ENCODE measurements at regions not wholly inside any gene's neighbourhood (a gene's known extent, or its start where the extent isn't known, plus 50 kb on each side); places are given as distances from the start of the nearest gene placed in this dataset.
"Not testable (repeated sequence)": the region's sequence is repeated elsewhere in the genome, so short reads cannot be mapped to it uniquely, and the experiment has no call there.

GRCh38 chr3:94483403-94483802 lies 420.5 kb downstream of the NSUN3 start:
- DNase-seq (ENCODE audit: low read depth) = no peak

GRCh38 chr3:94494992-94495391 lies 432.1 kb downstream of the NSUN3 start:
- DNase-seq (ENCODE audit: low read depth) = no peak

- DNase-seq (ENCODE audit: low read depth) = no peak
These were observed 437.3 kb downstream of the NSUN3 start for GRCh38 chr3:94500146-94500545.

DNA sequence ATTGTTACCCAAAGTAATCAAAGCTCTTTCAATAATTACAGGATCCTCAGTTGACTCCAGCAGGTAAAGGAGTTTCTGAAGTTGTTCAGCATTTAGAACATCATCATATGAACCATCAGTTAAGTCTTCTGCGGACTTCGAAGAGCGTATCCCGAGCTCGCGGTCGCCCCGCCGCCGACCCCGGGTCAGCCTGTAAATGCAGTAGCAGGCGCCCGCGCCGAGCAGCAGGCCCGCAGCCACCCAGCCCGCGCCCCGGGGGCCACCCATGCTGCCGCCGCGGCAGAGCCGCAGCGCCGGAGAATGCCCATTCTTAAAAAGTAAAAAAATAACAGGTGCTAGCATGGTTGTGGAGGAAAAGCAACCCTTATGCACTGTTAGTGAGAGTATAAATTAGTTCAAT lies 444.5 kb downstream of the NSUN3 start:
- not testable (repeated sequence) for DNase-seq (ENCODE audit: low read depth)

DNA sequence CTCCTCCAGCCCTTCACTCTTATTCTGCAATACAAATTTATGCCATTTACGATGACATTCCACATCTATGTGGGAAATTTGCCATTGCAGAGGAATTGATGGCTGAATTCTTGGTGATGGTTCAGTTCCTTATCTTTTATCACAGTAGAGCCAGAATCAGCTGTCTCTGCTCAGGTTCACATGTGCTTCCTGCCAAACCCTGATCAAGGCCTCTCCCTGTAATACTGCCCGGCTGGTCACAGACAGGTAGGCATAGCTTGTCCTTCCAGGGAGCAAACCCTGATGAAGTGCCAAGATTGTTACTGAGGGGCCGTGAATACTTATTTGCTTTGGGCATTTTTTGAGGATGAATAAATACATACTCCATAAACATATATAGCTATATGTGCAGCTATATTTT lies 450.0 kb downstream of the NSUN3 start:
- DNase-seq (ENCODE audit: low read depth) = no peak

GRCh38 chr3:94513600-94513999 lies 450.7 kb downstream of the NSUN3 start:
- DNase-seq (ENCODE audit: low read depth) = no peak

- no peak for DNase-seq (ENCODE audit: low read depth)
These were observed 453.1 kb downstream of the NSUN3 start for GRCh38 chr3:94515983-94516382.

- DNase-seq (ENCODE audit: low read depth) = no peak
These were observed 457.5 kb downstream of the NSUN3 start for GRCh38 chr3:94520364-94520763.

DNA sequence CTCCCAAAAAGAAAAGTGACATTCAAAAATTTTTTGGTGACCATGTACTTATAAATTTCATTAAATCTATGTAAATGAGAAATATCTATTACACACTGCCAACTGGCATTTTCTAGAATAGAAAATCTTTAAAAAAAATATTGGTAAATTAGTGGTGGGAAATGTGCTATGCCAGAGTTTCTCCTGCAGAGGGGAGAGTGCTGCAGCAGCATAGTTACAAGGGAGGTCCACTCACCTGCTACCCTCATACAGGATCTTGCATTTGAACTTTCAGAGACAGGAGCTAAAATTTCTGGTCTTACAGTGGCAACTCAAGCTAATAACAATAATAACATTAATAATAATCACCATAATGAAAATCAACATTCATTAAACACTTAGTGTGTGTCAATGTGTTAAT lies 459.6 kb downstream of the NSUN3 start:
- no peak for DNase-seq (ENCODE audit: low read depth)

- no peak for DNase-seq (ENCODE audit: low read depth)
These were observed 461.4 kb downstream of the NSUN3 start for GRCh38 chr3:94524102-94524919.

DNA sequence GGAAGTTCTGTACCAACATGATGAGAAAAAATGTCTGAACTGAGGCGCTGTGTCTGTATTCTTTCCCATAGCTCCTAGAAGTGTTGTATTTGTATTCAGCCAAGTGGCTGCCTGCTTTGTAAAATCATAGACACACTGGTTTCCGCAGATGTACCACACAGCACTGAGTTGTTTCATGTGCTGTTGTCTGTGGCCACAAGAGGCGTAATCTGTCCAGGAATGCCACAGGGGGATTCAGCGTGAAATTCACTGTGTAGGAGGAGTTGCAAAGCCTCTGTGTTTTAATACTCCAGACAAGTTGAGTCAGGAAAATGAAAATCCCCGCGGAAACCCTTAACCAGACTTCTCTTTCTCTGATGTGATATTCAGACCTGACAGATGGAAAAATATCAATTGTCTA lies 462.2 kb downstream of the NSUN3 start:
- DNase-seq (ENCODE audit: low read depth) = peak; percentile 36

DNA sequence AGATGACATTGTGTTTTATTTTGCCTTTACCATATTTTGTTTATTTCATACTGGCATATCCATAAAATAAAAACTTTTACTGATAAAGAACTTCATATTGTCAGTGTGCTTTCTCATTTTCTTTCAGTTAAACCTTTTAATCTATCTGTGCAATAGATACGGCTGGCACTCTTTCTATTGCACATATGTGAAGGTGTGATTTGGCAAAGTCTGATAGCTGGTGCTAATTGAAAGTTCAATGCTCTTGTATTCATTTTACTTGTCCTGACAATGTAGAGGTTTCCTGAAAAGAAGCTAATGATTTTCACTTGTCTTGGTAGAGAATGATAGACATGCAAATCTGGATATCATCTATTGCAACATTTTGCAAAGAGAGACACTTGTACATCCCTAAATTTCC lies 467.0 kb downstream of the NSUN3 start:
- DNase-seq (ENCODE audit: low read depth) = no peak

DNA sequence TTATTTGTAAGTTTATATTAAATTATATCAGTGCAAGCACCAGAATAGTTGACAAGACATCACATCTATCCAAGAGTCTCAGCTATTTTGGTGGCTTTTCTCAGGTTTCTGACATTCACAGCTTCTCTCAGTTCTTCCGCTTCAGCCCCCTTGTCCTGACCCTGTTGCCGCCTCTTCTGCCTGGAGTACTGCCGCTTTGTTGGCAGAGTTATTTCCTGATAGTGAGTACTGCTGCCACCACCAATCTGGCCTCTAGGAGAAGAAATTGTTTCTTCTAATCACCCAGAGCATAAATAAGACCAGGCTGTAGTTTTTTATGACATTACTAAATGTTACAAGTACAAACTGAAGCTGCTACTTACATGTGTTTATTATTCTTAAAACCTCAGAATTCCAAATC lies 470.1 kb downstream of the NSUN3 start:
- no peak for DNase-seq (ENCODE audit: low read depth)

GRCh38 chr3:94539937-94540336 lies 477.1 kb downstream of the NSUN3 start:
- DNase-seq (ENCODE audit: low read depth) = no peak

DNA sequence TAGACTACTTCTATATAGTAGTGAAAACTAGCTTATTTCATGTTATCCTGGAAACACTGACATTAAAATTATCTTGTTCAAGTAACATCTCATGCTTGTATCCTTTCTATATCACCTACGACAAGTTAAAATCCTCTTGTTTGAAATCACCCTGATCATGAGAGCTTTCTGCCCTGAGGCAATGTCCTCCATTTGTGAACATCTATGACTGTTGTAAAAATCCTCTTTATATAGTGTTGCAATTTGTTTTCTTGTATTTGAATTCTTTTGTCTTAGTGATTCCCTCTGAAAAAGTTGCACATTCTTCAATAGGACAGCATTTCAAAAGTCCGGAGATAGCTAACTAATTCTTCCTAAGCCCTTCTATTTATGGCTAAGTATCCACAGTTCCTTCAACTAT lies 480.3 kb downstream of the NSUN3 start:
- DNase-seq (ENCODE audit: low read depth) = no peak

DNA sequence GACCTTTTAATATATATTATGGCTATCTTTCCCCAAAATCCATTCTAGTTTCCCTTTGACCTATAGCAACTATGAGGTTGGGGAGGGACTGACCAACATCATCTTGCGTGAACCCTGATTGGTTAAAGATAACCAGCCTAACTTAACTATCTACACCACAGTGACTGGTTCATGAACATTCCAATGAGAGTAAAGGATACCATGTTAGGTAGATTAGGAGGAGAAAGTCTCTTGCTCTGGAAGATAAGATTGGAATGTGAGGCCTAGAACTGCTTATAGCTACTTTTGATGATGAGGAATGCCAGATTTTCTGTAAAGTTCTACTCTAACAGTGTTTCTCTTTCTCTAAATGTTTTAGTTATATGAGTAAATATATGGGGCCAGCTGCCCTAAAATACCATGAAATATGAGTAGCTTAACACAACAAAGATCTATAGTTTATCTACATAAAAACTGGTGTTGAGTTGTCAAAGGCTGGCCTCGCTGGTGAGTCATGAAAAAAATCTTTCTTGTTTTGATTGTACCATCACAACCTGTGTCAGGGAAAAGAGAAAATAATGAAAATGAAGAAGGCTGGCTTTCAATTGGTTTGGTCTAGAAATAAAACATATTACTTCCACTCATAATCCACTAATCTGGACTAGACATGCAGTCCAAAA lies 481.4 kb downstream of the NSUN3 start:
- no peak for DNase-seq (ENCODE audit: low read depth)

GRCh38 chr3:94548581-94549316 lies 485.9 kb downstream of the NSUN3 start:
- DNase-seq (ENCODE audit: low read depth) = no peak

DNA sequence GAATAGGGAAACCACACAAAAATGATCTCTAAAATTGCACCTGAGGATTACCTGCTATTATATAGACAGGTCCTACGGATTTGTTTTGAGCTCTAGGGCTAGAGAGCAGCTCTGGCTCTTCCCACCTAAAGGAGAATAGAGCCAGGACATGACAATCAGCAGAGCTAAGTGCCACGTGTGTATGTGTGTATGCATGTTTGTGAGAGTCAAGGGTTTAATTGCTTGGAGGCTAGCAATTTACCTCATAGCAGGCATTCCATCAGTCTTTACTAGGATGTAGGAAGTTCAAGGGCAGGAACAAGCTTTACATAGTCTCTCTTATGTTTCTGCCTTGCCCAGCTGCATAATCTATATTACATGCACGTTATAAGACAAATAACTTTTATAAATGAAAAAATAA lies 498.2 kb downstream of the NSUN3 start:
- DNase-seq (ENCODE audit: low read depth) = no peak

DNA sequence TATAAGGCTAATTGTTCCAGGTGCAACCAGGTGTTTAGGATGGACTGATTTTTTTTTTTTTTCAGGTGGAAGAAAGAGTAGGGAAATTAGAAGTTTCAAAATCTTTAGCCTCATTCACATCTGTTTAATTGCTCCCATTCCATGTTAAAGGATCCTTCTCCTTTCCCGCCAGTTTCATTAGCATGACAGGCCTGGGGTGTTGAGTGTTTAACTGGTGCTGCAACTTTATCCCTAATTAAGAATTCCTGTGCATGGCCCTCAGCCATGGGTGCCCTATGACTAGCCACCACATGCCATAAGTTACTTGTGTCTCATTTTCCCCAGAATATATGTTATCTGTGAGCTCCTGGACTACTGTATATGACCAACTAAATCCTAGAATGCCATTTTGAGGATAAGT lies 501.4 kb downstream of the NSUN3 start:
- no peak for DNase-seq (ENCODE audit: low read depth)

DNA sequence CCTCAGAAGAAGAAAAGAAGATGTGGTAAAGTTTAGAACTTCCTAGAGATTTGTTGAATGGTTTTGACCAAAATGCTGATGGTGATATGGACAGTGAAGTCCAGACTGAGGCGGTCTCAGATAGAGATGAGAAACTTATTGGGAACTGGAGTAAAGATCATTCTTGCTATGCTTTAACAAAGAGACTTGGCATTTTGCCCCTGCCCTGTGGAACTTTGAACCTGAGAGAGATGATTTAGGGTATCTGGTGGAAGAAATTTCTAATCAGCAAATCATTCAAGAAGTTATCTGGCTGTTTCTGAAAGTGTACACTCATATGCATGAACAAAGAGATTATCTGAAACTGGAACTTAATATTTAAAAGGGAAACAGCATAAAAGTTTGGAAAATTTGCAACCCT lies 505.2 kb downstream of the NSUN3 start:
- DNase-seq (ENCODE audit: low read depth) = no peak

DNA sequence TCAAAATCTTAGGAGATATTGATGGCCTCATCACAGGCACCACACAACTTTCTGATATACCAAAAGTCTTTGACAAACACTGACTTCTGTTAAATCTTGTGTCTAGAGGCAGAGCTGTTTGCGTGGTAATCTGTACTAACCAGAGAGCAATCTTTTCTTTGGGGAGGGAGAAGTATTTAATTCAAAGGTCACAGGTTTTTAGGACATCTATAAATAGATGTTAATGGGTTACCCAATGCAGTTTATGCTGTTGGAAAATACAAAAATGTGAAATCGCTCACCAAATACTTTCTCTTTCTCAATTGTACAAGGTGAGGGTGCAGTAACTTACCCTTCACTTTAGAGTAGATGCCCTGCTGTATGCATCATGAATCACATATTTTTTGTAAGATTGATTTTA lies 510.5 kb downstream of the NSUN3 start:
- DNase-seq (ENCODE audit: low read depth) = no peak

DNA sequence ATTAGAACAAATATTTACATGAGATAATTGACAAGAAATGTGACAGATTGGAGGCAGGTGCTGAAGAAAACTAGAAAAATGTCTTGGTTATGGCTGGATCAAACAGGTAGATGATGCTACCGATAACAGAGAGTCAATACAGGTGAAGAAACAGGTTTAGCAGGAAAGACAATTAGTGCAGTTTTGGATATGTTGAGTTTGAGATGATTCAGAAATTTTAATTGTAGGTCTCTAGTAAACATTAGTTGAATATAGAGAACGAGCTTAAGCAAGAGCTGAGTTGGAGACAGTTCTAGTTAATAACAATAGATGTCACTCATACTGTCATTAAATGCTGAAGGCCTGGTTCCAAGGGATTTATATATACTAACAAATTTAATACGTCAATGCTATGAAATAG lies 524.4 kb downstream of the NSUN3 start:
- no peak for DNase-seq (ENCODE audit: low read depth)
